Sigmoid colon (tissue), 4 donors: ENCODE measurements at regions not wholly inside any gene's neighbourhood (a gene's known extent, or its start where the extent isn't known, plus 50 kb on each side); places are given as distances from the start of the nearest gene placed in this dataset.

Experiments
- EP300 ChIP-seq, 4 donors: sonication (generic); formaldehyde crosslinking; IDR thresholded peaks; one replicate each; pipeline ENCODE4 v1.6.1; 2017; ENCODE audit warnings: antibody characterized with exemption in 4 of 4
- POLR2A ChIP-seq, 2 donors: fragments of 450-650 bp; IDR thresholded peaks; one replicate each; pipeline ENCODE4 v1.6.1; 2016; ENCODE audit warnings: antibody characterized with exemption in 2 of 2, mild to moderate bottlenecking in 2 of 2, moderate library complexity in 2 of 2
- POLR2AphosphoS5 ChIP-seq, 4 donors: sonication (generic); formaldehyde crosslinking; IDR thresholded peaks; one replicate each; pipeline ENCODE4 v1.6.1; 2017; ENCODE audit warnings: antibody characterized with exemption in 4 of 4
- TF ChIP-seq, protein P1 (sequence below), 4 experiments: fragments of 450-650 bp in 3 of 4; fragments of 200-600 bp in 1 of 4; IDR thresholded peaks; one replicate each; pipeline ENCODE4 v1.5.1; 2016 to 2019; ENCODE audit warnings: antibody characterized with exemption in 4 of 4, mild to moderate bottlenecking in 3 of 4, moderate library complexity in 2 of 4

GRCh38 chr14:89516173-89516572 is 99.1 kb upstream of the FOXN3 start:
- TF ChIP-seq, protein P1, sequence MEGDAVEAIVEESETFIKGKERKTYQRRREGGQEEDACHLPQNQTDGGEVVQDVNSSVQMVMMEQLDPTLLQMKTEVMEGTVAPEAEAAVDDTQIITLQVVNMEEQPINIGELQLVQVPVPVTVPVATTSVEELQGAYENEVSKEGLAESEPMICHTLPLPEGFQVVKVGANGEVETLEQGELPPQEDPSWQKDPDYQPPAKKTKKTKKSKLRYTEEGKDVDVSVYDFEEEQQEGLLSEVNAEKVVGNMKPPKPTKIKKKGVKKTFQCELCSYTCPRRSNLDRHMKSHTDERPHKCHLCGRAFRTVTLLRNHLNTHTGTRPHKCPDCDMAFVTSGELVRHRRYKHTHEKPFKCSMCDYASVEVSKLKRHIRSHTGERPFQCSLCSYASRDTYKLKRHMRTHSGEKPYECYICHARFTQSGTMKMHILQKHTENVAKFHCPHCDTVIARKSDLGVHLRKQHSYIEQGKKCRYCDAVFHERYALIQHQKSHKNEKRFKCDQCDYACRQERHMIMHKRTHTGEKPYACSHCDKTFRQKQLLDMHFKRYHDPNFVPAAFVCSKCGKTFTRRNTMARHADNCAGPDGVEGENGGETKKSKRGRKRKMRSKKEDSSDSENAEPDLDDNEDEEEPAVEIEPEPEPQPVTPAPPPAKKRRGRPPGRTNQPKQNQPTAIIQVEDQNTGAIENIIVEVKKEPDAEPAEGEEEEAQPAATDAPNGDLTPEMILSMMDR (IDR thresholded peaks at IDR 0.05) = no peak
- no peak for TF ChIP-seq EP300 (IDR thresholded peaks at IDR 0.05)
- TF ChIP-seq POLR2AphosphoS5 (IDR thresholded peaks at IDR 0.05) = no peak
- no peak for TF ChIP-seq POLR2A (IDR thresholded peaks at IDR 0.05)
